Left lung (tissue), 4 donors: ENCODE measurements at regions not wholly inside any gene's neighbourhood (a gene's known extent, or its start where the extent isn't known, plus 50 kb on each side); places are given as distances from the start of the nearest gene placed in this dataset.
A peak's percentile ranks its signal among the peaks of the same experiment; 100 is the strongest.

ENCODE experiments used
- ATAC-seq: fragments of 200-7000 bp; cut with Tn5 transposase; one replicate; pipeline ENCODE4 v1.9.1; 2020; ENCODE audit warnings: moderate library complexity
- DNase-seq, 4 donors: peaks; one replicate each; pipeline ENCODE4 v3.0.0-alpha.2; 2013 to 2020
- H3K27ac ChIP-seq, 2 donors: fragments of 200-600 bp; sonication (generic) in 1 of 2; one replicate each; pipeline versions ENCODE4 v1.5.0 to v1.8.0; 2020 to 2021
- H3K27me3 ChIP-seq, 2 donors: fragments of 200-600 bp; sonication (generic) in 1 of 2; one replicate each; pipeline versions ENCODE4 v1.5.0 to v1.8.0; 2020 to 2021
- H3K36me3 ChIP-seq, 2 donors: fragments of 200-600 bp; sonication (generic) in 1 of 2; one replicate each; pipeline versions ENCODE4 v1.5.0 to v1.8.0; 2020 to 2021
- H3K4me1 ChIP-seq, 2 donors: fragments of 200-600 bp; one replicate each; pipeline ENCODE4 v1.8.0; 2021
- H3K4me3 ChIP-seq, 2 donors: fragments of 200-600 bp; sonication (generic) in 1 of 2; one replicate each; pipeline versions ENCODE4 v1.5.0 to v1.8.0; 2020 to 2021; ENCODE audit warnings: mild to moderate bottlenecking in 1 of 2
- H3K9me3 ChIP-seq, 2 donors: fragments of 200-600 bp; sonication (generic) in 1 of 2; one replicate each; pipeline versions ENCODE4 v1.5.0 to v1.8.0; 2020 to 2021
- intact Hi-C, 2 donors: fragments of 100-400 bp; cut with DNase I; formaldehyde crosslinking; loops; one replicate each; pipeline versions ENCODE4 v1.11.2 to v1.14.2; 2022
- TF ChIP-seq, protein P1 (sequence below), 2 donors: fragments of 200-600 bp; sonication (generic) in 1 of 2; IDR thresholded peaks; one replicate each; pipeline versions ENCODE4 v1.5.0 to v1.8.0; 2021; ENCODE audit warnings: antibody characterized with exemption in 2 of 2
- donor health status: DM: no; HTN: yes; CAD: no.
- donor health status: DM: no; HTN: no; CAD: no.

DNA sequence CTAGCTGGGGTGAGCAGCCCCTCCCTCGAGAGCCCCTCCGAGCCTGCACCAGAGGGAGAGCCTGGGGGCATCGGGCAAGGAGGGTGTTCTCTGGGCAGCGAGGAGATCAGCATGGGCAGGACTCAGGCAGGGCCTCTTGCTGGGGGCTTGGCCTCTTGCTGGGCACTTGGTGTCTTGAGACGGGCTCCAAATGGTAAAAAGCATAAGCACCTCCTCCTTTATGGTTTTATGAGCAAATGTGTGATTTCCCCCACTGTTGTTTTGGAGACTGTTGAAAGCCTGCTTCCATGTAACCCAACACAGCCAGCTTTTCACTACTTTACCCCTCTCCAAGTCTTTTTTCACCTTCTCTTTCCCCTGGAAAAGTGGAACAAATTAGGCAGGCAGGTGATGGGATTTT, 239.3 kb downstream of the TLE3 start:
- peak in 1 of 4 donors; percentile 31 for DNase-seq
- H3K4me1 ChIP-seq, result no peaks in the 10 kb centered on the region
- TF ChIP-seq, protein P1, sequence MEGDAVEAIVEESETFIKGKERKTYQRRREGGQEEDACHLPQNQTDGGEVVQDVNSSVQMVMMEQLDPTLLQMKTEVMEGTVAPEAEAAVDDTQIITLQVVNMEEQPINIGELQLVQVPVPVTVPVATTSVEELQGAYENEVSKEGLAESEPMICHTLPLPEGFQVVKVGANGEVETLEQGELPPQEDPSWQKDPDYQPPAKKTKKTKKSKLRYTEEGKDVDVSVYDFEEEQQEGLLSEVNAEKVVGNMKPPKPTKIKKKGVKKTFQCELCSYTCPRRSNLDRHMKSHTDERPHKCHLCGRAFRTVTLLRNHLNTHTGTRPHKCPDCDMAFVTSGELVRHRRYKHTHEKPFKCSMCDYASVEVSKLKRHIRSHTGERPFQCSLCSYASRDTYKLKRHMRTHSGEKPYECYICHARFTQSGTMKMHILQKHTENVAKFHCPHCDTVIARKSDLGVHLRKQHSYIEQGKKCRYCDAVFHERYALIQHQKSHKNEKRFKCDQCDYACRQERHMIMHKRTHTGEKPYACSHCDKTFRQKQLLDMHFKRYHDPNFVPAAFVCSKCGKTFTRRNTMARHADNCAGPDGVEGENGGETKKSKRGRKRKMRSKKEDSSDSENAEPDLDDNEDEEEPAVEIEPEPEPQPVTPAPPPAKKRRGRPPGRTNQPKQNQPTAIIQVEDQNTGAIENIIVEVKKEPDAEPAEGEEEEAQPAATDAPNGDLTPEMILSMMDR (IDR thresholded peaks at IDR 0.05), result no peak

DNA sequence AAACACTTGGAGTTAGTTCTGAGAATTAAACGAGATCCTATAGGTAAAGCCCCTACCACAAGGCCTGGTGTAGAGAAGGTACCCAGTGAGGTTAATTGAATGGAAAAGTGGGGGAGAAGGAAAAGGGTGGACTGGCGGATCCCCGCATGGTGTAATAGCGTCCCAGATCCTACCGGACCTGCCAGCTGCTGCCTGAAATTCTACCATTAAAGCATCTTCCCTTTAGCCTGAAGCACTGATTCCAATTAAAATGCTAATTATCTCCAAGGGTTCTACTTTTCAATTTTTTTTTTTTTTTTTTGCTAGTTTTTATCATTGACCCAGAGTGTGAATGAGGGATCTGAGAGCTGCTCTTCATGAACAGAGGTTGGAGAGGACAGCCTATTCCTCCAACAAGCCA, 237.9 kb downstream of the TLE3 start:
- no peaks in the 10 kb centered on the region for H3K36me3 ChIP-seq
- ATAC-seq (no peak), DNase-seq (no peak)
- intact Hi-C loops, result no loop called here
- no peaks in the 10 kb centered on the region for H3K9me3 ChIP-seq
- no peak overlapping the region for H3K4me3 ChIP-seq
- TF ChIP-seq, protein P1 (IDR thresholded peaks at IDR 0.05), result no peak
- no peak overlapping the region for H3K27ac ChIP-seq
- H3K4me1 ChIP-seq, result no peaks in the 10 kb centered on the region
- H3K27me3 ChIP-seq, result no peaks in the 10 kb centered on the region

More for the DNA sequence above, 239.3 kb downstream of the TLE3 start:
- H3K36me3 ChIP-seq, result no peaks in the 10 kb centered on the region
- H3K27me3 ChIP-seq, result no peaks in the 10 kb centered on the region
- no peak for ATAC-seq
- no peak overlapping the region for H3K27ac ChIP-seq
- no peak overlapping the region for H3K4me3 ChIP-seq
- intact Hi-C loops, result no loop called here
- no peaks in the 10 kb centered on the region for H3K9me3 ChIP-seq

DNA sequence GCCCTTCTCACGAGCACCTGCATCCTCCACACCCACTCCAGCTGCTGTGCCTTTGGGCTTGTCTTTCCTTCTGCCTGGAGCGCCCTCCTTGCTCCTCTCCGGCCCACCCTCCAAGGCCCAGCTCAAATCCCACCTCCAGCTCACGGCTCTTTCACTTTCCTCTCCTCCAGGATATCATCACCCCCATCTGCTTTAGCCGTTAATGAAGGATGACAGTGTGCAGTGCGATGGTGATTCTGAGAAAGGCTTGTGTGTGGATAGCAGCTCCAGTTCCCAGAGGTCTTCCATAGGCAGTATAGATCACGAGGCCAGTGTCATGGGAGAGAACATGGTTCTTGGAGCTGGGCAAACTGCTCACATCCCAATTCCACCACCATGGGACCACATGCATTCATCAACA, 237.4 kb downstream of the TLE3 start:
- H3K4me1 ChIP-seq, result no peaks in the 10 kb centered on the region
- no peaks in the 10 kb centered on the region for H3K9me3 ChIP-seq
- H3K36me3 ChIP-seq, result no peaks in the 10 kb centered on the region
- no peak overlapping the region for H3K4me3 ChIP-seq
- H3K27ac ChIP-seq, result no peak overlapping the region
- TF ChIP-seq, protein P1 (IDR thresholded peaks at IDR 0.05), result no peak
- no peaks in the 10 kb centered on the region for H3K27me3 ChIP-seq
- ATAC-seq (no peak), DNase-seq (no peak)
- intact Hi-C loops, result no loop called here

DNA sequence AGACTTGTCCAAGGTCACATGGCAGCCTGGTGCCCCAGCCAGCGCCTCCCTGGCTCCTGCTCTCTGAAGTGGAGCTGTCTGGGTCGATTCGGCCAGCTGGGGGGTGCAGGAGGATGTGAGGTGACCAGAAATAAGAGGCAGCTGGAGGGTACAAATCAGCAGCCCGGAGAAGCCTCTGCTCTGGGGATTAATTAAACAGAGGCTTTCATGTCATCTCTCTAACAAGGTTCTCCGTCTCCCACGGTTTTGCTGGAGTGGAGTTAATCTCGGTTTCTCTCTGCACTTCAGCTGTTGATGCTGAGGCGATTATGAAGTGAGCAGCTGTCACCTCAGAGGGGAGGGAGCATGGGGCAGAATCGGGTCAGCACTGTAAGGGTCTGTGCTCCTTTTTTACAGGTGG, 236.8 kb downstream of the TLE3 start:
- intact Hi-C loops, result no loop called here
- DNase-seq (no peak), ATAC-seq (no peak)
- TF ChIP-seq, protein P1 (IDR thresholded peaks at IDR 0.05), result no peak
- Histone ChIP-seq H3K27me3 (no peaks in the 10 kb centered on the region), H3K4me3 (no peak overlapping the region), H3K4me1 (no peaks in the 10 kb centered on the region), H3K9me3 (no peaks in the 10 kb centered on the region), H3K27ac (no peak overlapping the region), H3K36me3 (no peaks in the 10 kb centered on the region)

DNA sequence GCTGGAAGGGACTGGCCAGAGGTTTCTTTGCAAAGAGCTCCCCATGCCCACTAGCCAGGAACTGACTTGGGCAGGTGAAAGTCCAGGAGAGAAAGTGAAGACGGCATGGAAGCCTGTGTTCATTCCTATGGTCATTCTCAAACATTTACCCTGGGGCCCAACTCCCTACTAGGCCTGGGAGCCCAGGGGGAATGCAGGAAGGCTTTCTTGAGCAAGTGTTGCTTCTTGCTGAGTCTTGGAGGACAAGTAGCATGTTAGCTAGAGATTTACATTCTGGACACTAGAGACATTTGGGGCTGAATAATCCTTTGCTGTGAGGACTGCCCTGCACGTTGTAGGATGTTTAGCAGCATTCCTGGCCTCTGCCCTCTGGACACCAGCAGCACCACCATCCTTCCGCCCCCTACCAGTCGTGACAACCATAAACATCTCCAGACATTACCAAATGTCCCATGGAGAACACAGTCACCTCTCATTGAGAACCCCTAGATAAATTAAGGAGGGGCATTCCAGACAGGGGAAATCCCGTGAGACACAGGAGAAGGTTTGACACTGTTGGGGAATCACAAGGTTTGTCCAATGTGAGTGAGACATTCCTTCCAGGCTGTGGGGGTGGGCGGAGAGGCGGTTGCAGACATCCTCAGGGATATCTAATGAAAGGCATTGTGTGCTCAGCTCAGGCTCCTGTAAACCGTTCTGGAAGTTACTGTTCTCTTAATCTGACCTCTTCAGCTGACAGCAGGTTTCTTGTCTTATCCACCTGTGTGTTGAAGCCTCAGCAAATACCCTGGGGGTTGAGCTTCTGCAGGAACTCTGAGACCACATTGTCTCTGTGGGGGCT, 236.2 kb downstream of the TLE3 start:
- no peak for ATAC-seq
- intact Hi-C loops, result no loop called here
- Histone ChIP-seq H3K27ac (no peak overlapping the region), H3K36me3 (no peaks in the 10 kb centered on the region), H3K4me1 (no peaks in the 10 kb centered on the region), H3K9me3 (no peaks in the 10 kb centered on the region), H3K27me3 (no peaks in the 10 kb centered on the region), H3K4me3 (no peak overlapping the region)
- DNase-seq, result no peak
- TF ChIP-seq, protein P1 (IDR thresholded peaks at IDR 0.05), result no peak
